ENCODE measurements at regions not wholly inside any gene's neighbourhood (a gene's known extent, or its start where the extent isn't known, plus 50 kb on each side); places are given as distances from the start of the nearest gene placed in this dataset.
"Not testable (repeated sequence)": the region's sequence is repeated elsewhere in the genome, so short reads cannot be mapped to it uniquely, and the experiment has no call there.

- Histone ChIP-seq H3K79me2 (ENCODE audit: control insufficient read depth, insufficient read depth, low read length) (no peaks in the 10 kb centered on the region), H3K4me3 (ENCODE audit: control extremely low read depth in 1 of 5, extremely low read depth in 1 of 5, insufficient read depth in 1 of 5, low read depth in 2 of 5, low read length in 4 of 5) (no peak overlapping the region), H3K4me1 (ENCODE audit: control insufficient read depth in 2 of 2, insufficient read depth in 2 of 2, low read length in 2 of 2) (no peaks in the 10 kb centered on the region), H3K27ac (ENCODE audit: low read length in 2 of 2) (no peak overlapping the region), H2AFZ (ENCODE audit: insufficient read depth, low read depth, low read length, poor library complexity, severe bottlenecking) (no peak overlapping the region), H4K20me1 (ENCODE audit: control insufficient read depth, insufficient read depth, low read length, poor library complexity, severe bottlenecking) (no peaks in the 10 kb centered on the region), H3K27me3 (replicated peaks in 1 of 4; ENCODE audit: control extremely low read depth in 1 of 4, control insufficient read depth in 3 of 4, insufficient read depth in 4 of 4, low read length in 3 of 4) (no peaks in the 10 kb centered on the region), H3K9me3 (ENCODE audit: control extremely low read depth in 1 of 3, control insufficient read depth in 2 of 3, insufficient read depth in 1 of 3, low read length in 2 of 3) (no peaks in the 10 kb centered on the region), H3K9ac (ENCODE audit: low read length) (no peak overlapping the region), H3K4me2 (replicated peaks; ENCODE audit: low read depth, low read length, poor library complexity, severe bottlenecking) (no peak overlapping the region), H3K36me3 (replicated peaks in 1 of 2; ENCODE audit: control extremely low read depth in 1 of 2, control insufficient read depth in 1 of 2, extremely low read depth in 1 of 2, insufficient read depth in 2 of 2, low read length in 1 of 2) (no peaks in the 10 kb centered on the region)
- intact Hi-C loops (cut with micrococcal nuclease), result no loop called here
- Mint-ChIP-seq H3K4me3 (no peak overlapping the region), H3K27ac (no peak overlapping the region), H3K4me1 (no peaks in the 10 kb centered on the region), H3K9me3 (ENCODE audit: insufficient read depth) (peaks cover 6% of the 10 kb centered on the region), H3K27me3 (no peaks in the 10 kb centered on the region)
- CTCF ChIA-PET, result no interaction called here
- 59% methylated on average over 2 of the region's 5 CpGs for WGBS (ENCODE audit: insufficient coverage)
- DNase-seq (no peak), ATAC-seq (ENCODE audit: low read depth) (no peak)
- TF ChIP-seq CTCF (IDR thresholded peaks at IDR 0.05) (no peak), EZH2 (IDR thresholded peaks at IDR 0.05; ENCODE audit: borderline replicate concordance, insufficient read depth, low read depth, low read length, poor library complexity, severe bottlenecking) (no peak)
- POLR2A ChIA-PET, result no interaction called here
These were observed 81.6 kb upstream of the ADGRA3 start for GRCh38 chr4:22597471-22597870.

GRCh38 chr4:22598113-22599047 lies 82.5 kb upstream of the ADGRA3 start:
- H3K9me3 Mint-ChIP-seq (ENCODE audit: insufficient read depth); H3K79me2 ChIP-seq (ENCODE audit: control insufficient read depth, insufficient read depth, low read length); H3K9ac ChIP-seq (ENCODE audit: low read length); POLR2A ChIA-PET; H3K27me3 ChIP-seq (replicated peaks in 1 of 4; ENCODE audit: control extremely low read depth in 1 of 4, control insufficient read depth in 3 of 4, insufficient read depth in 4 of 4, low read length in 3 of 4); DNase-seq; ATAC-seq (ENCODE audit: low read depth); H4K20me1 ChIP-seq (ENCODE audit: control insufficient read depth, insufficient read depth, low read length, poor library complexity, severe bottlenecking); H3K27ac Mint-ChIP-seq; CTCF ChIA-PET; H3K4me3 ChIP-seq (ENCODE audit: control extremely low read depth in 1 of 5, extremely low read depth in 1 of 5, insufficient read depth in 1 of 5, low read depth in 2 of 5, low read length in 4 of 5); H3K4me1 ChIP-seq (ENCODE audit: control insufficient read depth in 2 of 2, insufficient read depth in 2 of 2, low read length in 2 of 2); H3K36me3 ChIP-seq (replicated peaks in 1 of 2; ENCODE audit: control extremely low read depth in 1 of 2, control insufficient read depth in 1 of 2, extremely low read depth in 1 of 2, insufficient read depth in 2 of 2, low read length in 1 of 2); intact Hi-C loops (cut with micrococcal nuclease); H3K27me3 Mint-ChIP-seq; H3K9me3 ChIP-seq (ENCODE audit: control extremely low read depth in 1 of 3, control insufficient read depth in 2 of 3, insufficient read depth in 1 of 3, low read length in 2 of 3); H3K4me2 ChIP-seq (replicated peaks; ENCODE audit: low read depth, low read length, poor library complexity, severe bottlenecking); H2AFZ ChIP-seq (ENCODE audit: insufficient read depth, low read depth, low read length, poor library complexity, severe bottlenecking); H3K4me3 Mint-ChIP-seq; H3K4me1 Mint-ChIP-seq; H3K27ac ChIP-seq (ENCODE audit: low read length in 2 of 2): not testable (repeated sequence)
- 68% methylated on average over 7 of the region's 8 CpGs for WGBS (ENCODE audit: insufficient coverage)

- H3K27me3 Mint-ChIP-seq; H3K9me3 Mint-ChIP-seq (ENCODE audit: insufficient read depth); H3K4me1 Mint-ChIP-seq; H3K36me3 ChIP-seq (replicated peaks in 1 of 2; ENCODE audit: control extremely low read depth in 1 of 2, control insufficient read depth in 1 of 2, extremely low read depth in 1 of 2, insufficient read depth in 2 of 2, low read length in 1 of 2); H3K4me1 ChIP-seq (ENCODE audit: control insufficient read depth in 2 of 2, insufficient read depth in 2 of 2, low read length in 2 of 2); H3K79me2 ChIP-seq (ENCODE audit: control insufficient read depth, insufficient read depth, low read length); CTCF ChIA-PET; H4K20me1 ChIP-seq (ENCODE audit: control insufficient read depth, insufficient read depth, low read length, poor library complexity, severe bottlenecking); H3K4me2 ChIP-seq (replicated peaks; ENCODE audit: low read depth, low read length, poor library complexity, severe bottlenecking); H3K27ac ChIP-seq (ENCODE audit: low read length in 2 of 2); H3K9ac ChIP-seq (ENCODE audit: low read length); H3K27me3 ChIP-seq (replicated peaks in 1 of 4; ENCODE audit: control extremely low read depth in 1 of 4, control insufficient read depth in 3 of 4, insufficient read depth in 4 of 4, low read length in 3 of 4); H3K27ac Mint-ChIP-seq; H3K4me3 Mint-ChIP-seq; H2AFZ ChIP-seq (ENCODE audit: insufficient read depth, low read depth, low read length, poor library complexity, severe bottlenecking); ATAC-seq (ENCODE audit: low read depth); DNase-seq; POLR2A ChIA-PET; intact Hi-C loops (cut with micrococcal nuclease); H3K9me3 ChIP-seq (ENCODE audit: control extremely low read depth in 1 of 3, control insufficient read depth in 2 of 3, insufficient read depth in 1 of 3, low read length in 2 of 3); H3K4me3 ChIP-seq (ENCODE audit: control extremely low read depth in 1 of 5, extremely low read depth in 1 of 5, insufficient read depth in 1 of 5, low read depth in 2 of 5, low read length in 4 of 5): not testable (repeated sequence)
- WGBS (ENCODE audit: insufficient coverage), result 96% methylated on average over 14 of the region's 22 CpGs
These were observed 83.5 kb upstream of the ADGRA3 start for GRCh38 chr4:22599228-22599928.
